SK-MEL-5 (cell line): ENCODE measurements at regions not wholly inside any gene's neighbourhood (a gene's known extent, or its start where the extent isn't known, plus 50 kb on each side); places are given as distances from the start of the nearest gene placed in this dataset.

Experiments used
- DNase-seq: peaks from one replicate; pipeline ENCODE4 v3.0.0-alpha.2; 2016; ENCODE audit warnings: low read depth, low spot score
- in situ Hi-C: cut with HindIII; loops from 2 replicates; pipeline ENCODE4 v1.10.0; 2016; ENCODE audit warnings: low sequenced_read_pairs, high pct_unique_total_duplicates, low pct_unique_long_range_greater_than_20kb

- in situ Hi-C loops: no loop called here
- DNase-seq: no peak
These were observed 68.6 kb upstream of the SLC27A6 start for GRCh38 chr5:128896675-128897074.

- DNase-seq: no peak
- in situ Hi-C loops: no loop called here
These were observed 61.7 kb upstream of the SLC27A6 start for GRCh38 chr5:128903550-128903949.

- in situ Hi-C loops: no loop called here
- no peak for DNase-seq
These were observed 60.3 kb upstream of the SLC27A6 start for GRCh38 chr5:128904805-128905567.

GRCh38 chr5:128905568-128906110, 59.6 kb upstream of the SLC27A6 start:
- in situ Hi-C loops: no loop called here
- peak; percentile 75 for DNase-seq

GRCh38 chr5:128913551-128913950, 51.7 kb upstream of the SLC27A6 start:
- in situ Hi-C loops: no loop called here
- no peak for DNase-seq
